ENCODE measurements at regions not wholly inside any gene's neighbourhood (a gene's known extent, or its start where the extent isn't known, plus 50 kb on each side); places are given as distances from the start of the nearest gene placed in this dataset.

DNA sequence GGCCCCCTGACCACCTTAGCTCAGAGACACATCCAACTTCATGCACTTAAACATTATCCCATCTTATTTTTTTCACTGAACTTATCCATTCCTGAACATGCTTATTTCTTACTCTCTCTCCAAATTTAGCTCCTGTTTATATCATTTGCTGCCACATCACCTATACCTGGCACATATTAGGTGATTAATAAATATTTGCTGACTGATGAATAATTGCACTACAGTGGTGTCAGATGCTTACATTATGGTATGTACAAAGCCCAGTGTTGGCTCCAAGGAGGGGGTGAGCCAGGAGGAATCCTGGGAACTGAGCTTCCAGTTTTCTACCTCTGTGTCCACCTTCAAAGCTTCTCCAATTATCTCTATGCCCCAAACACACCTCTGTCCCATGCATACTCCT lies 124.0 kb upstream of the PMFBP1 start:
- Histone ChIP-seq H3K27me3 (no peaks in the 10 kb centered on the region), H3K9me3 (no peaks in the 10 kb centered on the region), H3K36me3 (no peaks in the 10 kb centered on the region), H3K4me3 (no peak overlapping the region), H3K4me1 (no peaks in the 10 kb centered on the region), H3K27ac (no peak overlapping the region)
- no peak for ATAC-seq (ENCODE audit: low FRiP score in 2 of 2)
- DNase-seq, result no peak
- no peak for TF ChIP-seq EP300 (IDR thresholded peaks at IDR 0.05)
- no peak for TF ChIP-seq POLR2A (IDR thresholded peaks at IDR 0.05)
- TF ChIP-seq, protein P1, sequence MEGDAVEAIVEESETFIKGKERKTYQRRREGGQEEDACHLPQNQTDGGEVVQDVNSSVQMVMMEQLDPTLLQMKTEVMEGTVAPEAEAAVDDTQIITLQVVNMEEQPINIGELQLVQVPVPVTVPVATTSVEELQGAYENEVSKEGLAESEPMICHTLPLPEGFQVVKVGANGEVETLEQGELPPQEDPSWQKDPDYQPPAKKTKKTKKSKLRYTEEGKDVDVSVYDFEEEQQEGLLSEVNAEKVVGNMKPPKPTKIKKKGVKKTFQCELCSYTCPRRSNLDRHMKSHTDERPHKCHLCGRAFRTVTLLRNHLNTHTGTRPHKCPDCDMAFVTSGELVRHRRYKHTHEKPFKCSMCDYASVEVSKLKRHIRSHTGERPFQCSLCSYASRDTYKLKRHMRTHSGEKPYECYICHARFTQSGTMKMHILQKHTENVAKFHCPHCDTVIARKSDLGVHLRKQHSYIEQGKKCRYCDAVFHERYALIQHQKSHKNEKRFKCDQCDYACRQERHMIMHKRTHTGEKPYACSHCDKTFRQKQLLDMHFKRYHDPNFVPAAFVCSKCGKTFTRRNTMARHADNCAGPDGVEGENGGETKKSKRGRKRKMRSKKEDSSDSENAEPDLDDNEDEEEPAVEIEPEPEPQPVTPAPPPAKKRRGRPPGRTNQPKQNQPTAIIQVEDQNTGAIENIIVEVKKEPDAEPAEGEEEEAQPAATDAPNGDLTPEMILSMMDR (IDR thresholded peaks at IDR 0.05), result no peak
- no peak for TF ChIP-seq POLR2AphosphoS5 (IDR thresholded peaks at IDR 0.05)

DNA sequence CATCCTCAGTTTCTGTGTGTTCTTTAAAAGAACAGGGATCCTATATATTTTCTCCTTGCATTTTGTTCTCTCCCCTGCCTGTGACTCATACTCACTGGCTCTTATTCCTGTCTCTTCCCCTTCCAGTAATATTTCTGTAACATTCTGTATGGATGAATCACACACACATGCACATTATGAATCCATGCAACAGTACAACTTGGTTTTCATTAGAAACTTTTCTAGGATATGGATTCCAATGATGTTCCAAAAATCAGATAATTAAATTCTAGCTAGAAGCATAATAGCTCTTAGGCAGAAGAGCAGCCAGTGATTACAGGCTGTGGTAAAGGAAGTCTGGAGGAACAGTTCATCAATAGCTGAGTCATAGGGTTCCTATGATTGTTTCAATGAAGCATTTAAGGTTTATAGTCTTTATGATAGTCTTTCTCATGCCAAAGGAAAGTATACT lies 119.6 kb upstream of the PMFBP1 start:
- Histone ChIP-seq H3K9me3 (no peaks in the 10 kb centered on the region), H3K4me1 (no peaks in the 10 kb centered on the region), H3K4me3 (no peak overlapping the region), H3K27ac (peak overlapping the region in 2 of 4 donors; percentile 23 to 55), H3K27me3 (no peaks in the 10 kb centered on the region), H3K36me3 (no peaks in the 10 kb centered on the region)
- ATAC-seq (ENCODE audit: low FRiP score in 2 of 2) (peak in 1 of 2 donors; percentile 90), DNase-seq (no peak)
- TF ChIP-seq, protein P1 (IDR thresholded peaks at IDR 0.05), result no peak
- TF ChIP-seq EP300 (IDR thresholded peaks at IDR 0.05), result peak in 3 of 4 donors; percentile 37 to 61 (median 42)

DNA sequence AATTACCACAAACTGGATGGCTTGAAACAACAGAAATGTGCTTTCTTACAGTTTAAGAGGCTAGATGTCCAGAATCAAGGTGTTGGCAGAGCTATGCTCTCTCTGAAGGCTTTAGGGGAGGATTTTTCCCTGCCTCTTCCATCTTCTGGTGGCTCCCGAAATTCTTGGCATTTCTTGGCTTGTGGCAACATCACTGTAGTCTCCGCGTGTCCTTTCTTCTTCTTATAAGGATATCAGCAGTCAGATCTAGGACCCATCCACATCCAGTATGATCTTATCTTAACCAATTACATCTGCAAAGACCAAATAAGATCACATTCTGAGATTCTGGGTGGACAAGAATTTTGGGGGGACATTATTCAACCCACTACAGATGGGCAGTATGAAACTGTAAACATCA lies 119.2 kb upstream of the PMFBP1 start:
- DNase-seq, result no peak
- WGBS, 2 donors, result 88 to 96% methylated on average over 3 of the region's 3 CpGs
- H3K4me3 ChIP-seq, result no peak overlapping the region
- H3K27me3 ChIP-seq, result no peaks in the 10 kb centered on the region
- TF ChIP-seq, protein P1 (IDR thresholded peaks at IDR 0.05), result no peak
- H3K27ac ChIP-seq, result peak overlapping the region in 1 of 4 donors; percentile 3
- no peaks in the 10 kb centered on the region for H3K9me3 ChIP-seq
- H3K36me3 ChIP-seq, result no peaks in the 10 kb centered on the region
- H3K4me1 ChIP-seq, result no peaks in the 10 kb centered on the region
- peak in 1 of 2 donors; percentile 42 for ATAC-seq (ENCODE audit: low FRiP score in 2 of 2)

DNA sequence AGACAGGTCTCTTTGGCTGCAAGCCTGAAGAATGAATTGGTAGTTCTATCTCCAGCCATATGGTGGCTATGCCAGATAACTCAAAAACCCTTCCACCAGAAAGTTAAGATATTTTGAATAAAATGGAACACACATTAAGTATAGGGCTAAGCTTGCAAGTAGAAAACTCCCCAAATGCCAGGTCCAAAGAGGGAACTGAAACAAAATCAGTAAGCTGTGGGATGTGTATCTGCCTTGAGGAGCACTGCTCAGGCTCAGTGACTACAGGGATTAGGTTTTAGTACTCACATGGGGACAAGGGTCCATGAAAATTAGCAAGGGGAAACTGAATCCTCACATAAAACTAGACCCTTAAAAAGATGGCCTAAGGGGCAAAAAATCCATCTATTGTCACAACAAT lies 115.7 kb upstream of the PMFBP1 start:
- ATAC-seq (ENCODE audit: low FRiP score in 2 of 2), result no peak
- no peak for DNase-seq
- Histone ChIP-seq H3K4me1 (peaks cover 0 to 7% (median 2%) of the 10 kb centered on the region in 4 donors), H3K4me3 (no peak overlapping the region), H3K27me3 (no peaks in the 10 kb centered on the region), H3K36me3 (no peaks in the 10 kb centered on the region), H3K9me3 (no peaks in the 10 kb centered on the region), H3K27ac (no peak overlapping the region)
- TF ChIP-seq, protein P1 (IDR thresholded peaks at IDR 0.05), result no peak
- TF ChIP-seq EP300 (IDR thresholded peaks at IDR 0.05) (no peak), POLR2A (IDR thresholded peaks at IDR 0.05) (no peak), POLR2AphosphoS5 (IDR thresholded peaks at IDR 0.05) (no peak)

DNA sequence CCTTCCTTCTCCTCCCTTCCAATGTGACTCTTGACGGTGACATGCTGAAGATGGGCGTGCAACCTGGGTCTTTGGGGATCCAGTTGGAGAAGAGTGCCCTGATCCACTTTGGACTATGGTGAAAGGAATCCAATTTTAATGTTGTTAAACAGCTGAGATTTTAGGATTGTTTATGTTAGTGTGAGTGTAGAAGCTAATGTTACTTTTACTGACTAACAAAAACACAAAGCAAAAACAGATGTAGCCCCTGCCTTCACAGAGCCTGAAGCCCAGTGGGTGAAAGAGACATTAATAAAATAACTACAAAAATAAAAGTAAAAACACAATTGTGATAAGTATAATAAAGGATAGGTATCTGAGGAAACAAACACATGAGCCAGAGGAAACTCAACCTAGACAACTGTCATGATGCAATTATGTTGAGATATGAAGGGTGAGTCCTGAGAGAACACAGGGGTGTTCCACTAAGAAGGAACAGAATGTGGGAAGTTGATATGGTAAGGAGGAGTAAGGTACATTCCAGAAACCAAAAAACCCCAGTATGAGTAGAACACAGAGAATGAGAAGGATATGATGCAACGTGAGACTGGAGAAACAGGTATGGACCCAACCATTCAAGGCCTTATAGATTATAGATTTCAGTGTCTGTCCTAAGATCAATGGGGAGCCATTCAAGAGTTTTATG lies 115.1 kb upstream of the PMFBP1 start:
- no peak for TF ChIP-seq POLR2A (IDR thresholded peaks at IDR 0.05)
- TF ChIP-seq, protein P1 (IDR thresholded peaks at IDR 0.05), result no peak
- no peak for TF ChIP-seq POLR2AphosphoS5 (IDR thresholded peaks at IDR 0.05)
- TF ChIP-seq EP300 (IDR thresholded peaks at IDR 0.05), result no peak
- WGBS, 2 donors, result 89 to 98% methylated on average over 2 to 3 of the region's 3 CpGs

More for the DNA sequence above, 115.1 kb upstream of the PMFBP1 start:
- DNase-seq (no peak), ATAC-seq (ENCODE audit: low FRiP score in 2 of 2) (no peak)
- H3K36me3 ChIP-seq, result no peaks in the 10 kb centered on the region
- H3K9me3 ChIP-seq, result no peaks in the 10 kb centered on the region
- H3K4me1 ChIP-seq, result peaks cover 0 to 7% (median 2%) of the 10 kb centered on the region in 4 donors
- H3K27ac ChIP-seq, result no peak overlapping the region
- H3K27me3 ChIP-seq, result no peaks in the 10 kb centered on the region
- no peak overlapping the region for H3K4me3 ChIP-seq

All from upper lobe of left lung (tissue), 6 donors.